WTC11 (cell line): ENCODE measurements at regions not wholly inside any gene's neighbourhood (a gene's known extent, or its start where the extent isn't known, plus 50 kb on each side); places are given as distances from the start of the nearest gene placed in this dataset.
A peak's percentile ranks its signal among the peaks of the same experiment; 100 is the strongest.

Source experiments
- ATAC-seq: fragments of 200-7000 bp; cut with Tn5 transposase; 2 replicates; pipeline ENCODE4 v1.10.0; 2021; ENCODE audit warnings: mild to moderate bottlenecking, moderate library complexity
- CTCF ChIA-PET: fragments of 300-600 bp; sonication (Branson Sonifier 250); formaldehyde crosslinking; loops from one replicate; lab custom pipeline; 2021; ENCODE audit warnings: antibody characterized with exemption; lab: Charles Lee
- POLR2A ChIA-PET: fragments of 350-600 bp; sonication (Branson Sonifier 250); formaldehyde crosslinking; loops from one replicate; lab custom pipeline; 2021; ENCODE audit warnings: antibody characterized with exemption; lab: Charles Lee
- DNase-seq: peaks from one replicate; pipeline ENCODE4 v3.0.0; 2021; ENCODE audit warnings: low spot score
- H3K27ac Mint-ChIP-seq: 2 replicates; pipeline ENCODE4 v1.8.0; 2021; ENCODE audit warnings: mixed read lengths
- H3K27me3 Mint-ChIP-seq: 2 replicates; pipeline ENCODE4 v1.8.0; 2021; ENCODE audit warnings: low read depth, mild to moderate bottlenecking, moderate library complexity, mixed read lengths
- H3K36me3 Mint-ChIP-seq: 2 replicates; pipeline ENCODE4 v1.8.0; 2021; ENCODE audit warnings: mixed read lengths
- H3K4me1 Mint-ChIP-seq: 2 replicates; pipeline ENCODE4 v1.8.0; 2022; ENCODE audit warnings: mixed read lengths
- H3K4me3 Mint-ChIP-seq: 2 replicates; pipeline ENCODE4 v1.8.0; 2021; ENCODE audit warnings: mild to moderate bottlenecking, moderate library complexity, mixed read lengths
- H3K9me3 Mint-ChIP-seq: 2 replicates; pipeline ENCODE4 v1.8.0; 2021; ENCODE audit warnings: mixed read lengths
- CDX4 ChIP-seq: fragments of 250-450 bp; sonication (Bioruptor Pico); IDR thresholded peaks from 2 replicates; pipeline ENCODE4 v1.9.0; 2021; ENCODE audit warnings: moderate library complexity, mild to moderate bottlenecking, inconsistent platforms, borderline replicate concordance
- CREB1 ChIP-seq: sonication (generic); formaldehyde crosslinking; IDR thresholded peaks from 2 replicates; pipeline ENCODE4 v1.8.0; 2023; ENCODE audit warnings: mild to moderate bottlenecking, missing genetic modification reagents
- E2F1 ChIP-seq: sonication (generic); formaldehyde crosslinking; IDR thresholded peaks from 2 replicates; pipeline ENCODE4 v1.8.0; 2022; ENCODE audit warnings: mild to moderate bottlenecking, missing genetic modification reagents
- ELF4 ChIP-seq: sonication (generic); formaldehyde crosslinking; IDR thresholded peaks from 2 replicates; pipeline ENCODE4 v1.8.1; 2022; ENCODE audit warnings: low read depth, mild to moderate bottlenecking, moderate library complexity, missing genetic modification reagents
- EMX1 ChIP-seq: fragments of 250-450 bp; sonication (Bioruptor Pico); IDR thresholded peaks from 2 replicates; pipeline ENCODE4 v1.8.0; 2021; ENCODE audit warnings: mild to moderate bottlenecking
- FOXJ3 ChIP-seq: sonication (generic); formaldehyde crosslinking; IDR thresholded peaks from 2 replicates; pipeline ENCODE4 v1.9.0; 2021; ENCODE audit warnings: missing genetic modification reagents, mild to moderate bottlenecking, borderline replicate concordance
- FOXP1 ChIP-seq: sonication (generic); formaldehyde crosslinking; IDR thresholded peaks from 2 replicates; pipeline ENCODE4 v1.8.0; 2022; ENCODE audit warnings: missing genetic modification reagents, mild to moderate bottlenecking, moderate library complexity, borderline replicate concordance
- MAX ChIP-seq: sonication (generic); formaldehyde crosslinking; IDR thresholded peaks from 2 replicates; pipeline ENCODE4 v1.8.0; 2022; ENCODE audit warnings: mild to moderate bottlenecking, missing genetic modification reagents
- PREB ChIP-seq: sonication (generic); formaldehyde crosslinking; IDR thresholded peaks from 2 replicates; pipeline ENCODE4 v1.8.1; 2022; ENCODE audit warnings: mild to moderate bottlenecking, missing genetic modification reagents, moderate library complexity, borderline replicate concordance
- RORB ChIP-seq: fragments of 250-450 bp; sonication (Bioruptor Pico); IDR thresholded peaks from 2 replicates; pipeline ENCODE4 v1.9.0; 2021; ENCODE audit warnings: mild to moderate bottlenecking
- STAT6 ChIP-seq: sonication (generic); formaldehyde crosslinking; conservative IDR thresholded peaks from 2 replicates; pipeline ENCODE4 v1.8.1; 2023; ENCODE audit warnings: mild to moderate bottlenecking, low read depth, missing genetic modification reagents, moderate library complexity
- ZNF232 ChIP-seq: sonication (generic); formaldehyde crosslinking; IDR thresholded peaks from 2 replicates; pipeline ENCODE4 v1.8.0; 2022; ENCODE audit warnings: mild to moderate bottlenecking, missing genetic modification reagents
- ZNF512 ChIP-seq: sonication (generic); formaldehyde crosslinking; IDR thresholded peaks from 2 replicates; pipeline ENCODE4 v1.8.1; 2022; ENCODE audit warnings: missing genetic modification reagents, borderline replicate concordance

- POLR2A ChIA-PET = interaction anchor here (0.5 kb wide), 1 partner anchor 216 kb away, joined by 3 read pairs; no protein-coding TSS in a partner anchor
- ATAC-seq = peak; percentile 32
Observed at GRCh38 chr16:85310868-85311585, 198.8 kb upstream of the CIBAR2 start.

GRCh38 chr16:85311741-85312140 is 199.5 kb upstream of the CIBAR2 start:
- ChIA-PET POLR2A (no interaction called here), CTCF (interaction anchor here (0.8 to 4.0 kb wide), 5 partner anchors 14 to 305 kb away, joined by 3 to 23 read pairs (median 4); no protein-coding TSS in a partner anchor)
- DNase-seq (no peak), ATAC-seq (no peak)
- H3K4me3 Mint-ChIP-seq = peak overlapping the region; percentile 24; the same call in 1 of the 2 replicates
- H3K27me3 Mint-ChIP-seq = no peaks in the 10 kb centered on the region; the same call in 1 of the 2 replicates
- no peak overlapping the region for H3K27ac Mint-ChIP-seq
- TF ChIP-seq PREB (CRISPR knock-in tag) (no peak), ZNF232 (CRISPR knock-in tag) (no peak), ZNF512 (no peak), ELF4 (CRISPR knock-in tag) (no peak), CREB1 (CRISPR knock-in tag) (no peak), STAT6 (no peak), EMX1 (no peak)
- peaks cover 66% of the 10 kb centered on the region for H3K4me1 Mint-ChIP-seq
- H3K36me3 Mint-ChIP-seq = 0 out of 2 replicates have a peak, but pooled peaks cover 4% of the 10 kb centered on the region
- no peaks in the 10 kb centered on the region for H3K9me3 Mint-ChIP-seq

More at GRCh38 chr16:85310868-85311585, 198.8 kb upstream of the CIBAR2 start:
- Mint-ChIP-seq H3K36me3 (0 out of 2 replicates have a peak, but pooled peaks cover 4% of the 10 kb centered on the region), H3K9me3 (no peaks in the 10 kb centered on the region), H3K27me3 (no peaks in the 10 kb centered on the region; the same call in 1 of the 2 replicates), H3K27ac (no peak overlapping the region), H3K4me3 (peak overlapping the region; percentile 35), H3K4me1 (peaks cover 66% of the 10 kb centered on the region)
- no peak for DNase-seq
- CTCF ChIA-PET = interaction anchor here (0.6 to 4.0 kb wide), 8 partner anchors 13 to 315 kb away, joined by 3 to 23 read pairs (median 3); no protein-coding TSS in a partner anchor
- TF ChIP-seq FOXP1 (CRISPR knock-in tag) (0 out of 2 replicates have a peak, but pooled peaks have one; percentile 21), FOXJ3 (CRISPR knock-in tag) (no peak), CDX4 (CRISPR knock-in tag) (no peak), MAX (CRISPR knock-in tag) (0 out of 2 replicates have a peak, but pooled peaks have one; percentile 37), E2F1 (CRISPR knock-in tag) (no peak), RORB (CRISPR knock-in tag) (no peak), STAT6 (no peak)
